GM12878 (cell line): ENCODE measurements at regions not wholly inside any gene's neighbourhood (a gene's known extent, or its start where the extent isn't known, plus 50 kb on each side); places are given as distances from the start of the nearest gene placed in this dataset.

Source experiments
- ATAC-seq: fragments of 200-7000 bp; cut with Tn5 transposase; 3 replicates; pipeline ENCODE4 v1.9.1; 2020; ENCODE audit warnings: mild to moderate bottlenecking, moderate library complexity
- BruUV-seq: library from RNA; stranded (reverse); fragments of 400-500 nt; replicated peaks from 2 replicates; lab custom pipeline; 2021; lab: Mats Ljungman, UMichigan
- CTCF ChIA-PET: fragments of 300-600 bp; sonication (Branson Sonifier 250); formaldehyde crosslinking; extraction: SDS; loops from one replicate; lab custom pipeline; 2021; ENCODE audit warnings: inconsistent platforms; lab: Yijun Ruan, JAX
- POLR2A ChIA-PET: fragments of 350-600 bp; formaldehyde crosslinking; extraction: SDS; loops from one replicate; lab custom pipeline; 2021; ENCODE audit warnings: inconsistent platforms; lab: Charles Lee
- RAD21 ChIA-PET: fragments of 300-600 bp; sonication (Branson Sonifier 250); formaldehyde crosslinking; loops from one replicate; lab custom pipeline; 2023; ENCODE audit warnings: antibody characterized with exemption; ENCODE audit not compliant: unreplicated experiment; lab: Charles Lee
- SMC1A ChIA-PET: fragments of 300-600 bp; sonication (Branson Sonifier 250); formaldehyde crosslinking; loops from one replicate; lab custom pipeline; 2023; ENCODE audit not compliant: unreplicated experiment, uncharacterized antibody; lab: Charles Lee
- DNase-seq: peaks from one replicate; pipeline ENCODE4 v3.0.0-alpha.2; 2011; ENCODE audit warnings: low read depth, low spot score
- FAIRE-seq: peaks from 3 replicates; lab custom pipeline; 2011; peaks lifted over from hg19 to GRCh38; lab: Jason Lieb, UNC
- H2AFZ ChIP-seq: 2 replicates; pipeline ENCODE4 v1.6.0; 2011; ENCODE audit warnings: low read depth, low read length, control low read depth; ENCODE audit not compliant: control insufficient read depth
- H3K27ac ChIP-seq: 2 replicates; pipeline ENCODE4 v1.5.1; 2011; ENCODE audit warnings: control low read depth; ENCODE audit not compliant: control insufficient read depth, insufficient read depth
- H3K27me3 ChIP-seq, 2 experiments: replicated peaks in 1 of 2; 2 replicates each; pipeline versions ENCODE4 v1.6.0 to v1.6.1; 2011; ENCODE audit warnings: low read length in 1 of 2; ENCODE audit not compliant: control insufficient read depth in 2 of 2, insufficient read depth in 2 of 2
- H3K36me3 ChIP-seq, 2 experiments: 2 replicates each; pipeline ENCODE4 v1.5.1; 2011; ENCODE audit warnings: low read length in 1 of 2; ENCODE audit not compliant: control insufficient read depth in 2 of 2, insufficient read depth in 2 of 2
- H3K4me1 ChIP-seq: 2 replicates; pipeline ENCODE4 v1.6.1; 2011; ENCODE audit warnings: mild to moderate bottlenecking, low read length, moderate library complexity, mixed read lengths; ENCODE audit not compliant: control insufficient read depth, insufficient read depth
- H3K4me2 ChIP-seq: 2 replicates; pipeline ENCODE4 v1.6.0; 2011; ENCODE audit warnings: control low read depth; ENCODE audit not compliant: control insufficient read depth, insufficient read depth
- H3K4me3 ChIP-seq: fragments of 200-600 bp; sonication (generic); 2 replicates; pipeline ENCODE4 v1.5.1; 2016
- H3K79me2 ChIP-seq: 2 replicates; pipeline ENCODE4 v1.6.0; 2011; ENCODE audit warnings: low read length; ENCODE audit not compliant: control insufficient read depth, insufficient read depth
- H3K9ac ChIP-seq: 2 replicates; pipeline ENCODE4 v1.8.0; 2011; ENCODE audit warnings: low read length, control low read depth, mixed read lengths; ENCODE audit not compliant: control insufficient read depth, insufficient read depth
- H3K9me3 ChIP-seq: replicated peaks from 3 replicates; pipeline ENCODE4 v1.5.1; 2011; ENCODE audit warnings: mild to moderate bottlenecking, low read length; ENCODE audit not compliant: control insufficient read depth, insufficient read depth
- H4K20me1 ChIP-seq: 2 replicates; pipeline ENCODE4 v1.6.0; 2011; ENCODE audit not compliant: control insufficient read depth, insufficient read depth
- ESRRA ChIP-seq: IDR thresholded peaks from 2 replicates; pipeline ENCODE4 v1.6.1; 2012; ENCODE audit warnings: mild to moderate bottlenecking, low read length, improper control_type of control experiment
- JUNB ChIP-seq: IDR thresholded peaks from 2 replicates; pipeline ENCODE4 v1.6.1; 2016; ENCODE audit warnings: antibody characterized with exemption, mild to moderate bottlenecking
- PAX8 ChIP-seq: fragments of 450-650 bp; IDR thresholded peaks from 2 replicates; pipeline ENCODE4 v1.6.1; 2017; ENCODE audit warnings: mild to moderate bottlenecking, moderate library complexity
- PKNOX1 ChIP-seq: fragments of 450-650 bp; IDR thresholded peaks from 2 replicates; pipeline ENCODE4 v1.6.1; 2016; ENCODE audit warnings: mild to moderate bottlenecking
- SIN3A ChIP-seq: IDR thresholded peaks from 2 replicates; pipeline ENCODE4 v1.6.1; 2012; ENCODE audit warnings: low read depth, low read length, improper control_type of control experiment
- SPI1 ChIP-seq: IDR thresholded peaks from 2 replicates; pipeline ENCODE4 v1.6.1; 2011; ENCODE audit warnings: low read depth, mild to moderate bottlenecking, low read length, moderate library complexity, borderline replicate concordance; ENCODE audit not compliant: insufficient read depth
- TBL1XR1 ChIP-seq: IDR thresholded peaks from 2 replicates; pipeline ENCODE4 v1.6.1; 2012; ENCODE audit warnings: low read depth, low read length, improper control_type of control experiment
- TCF12 ChIP-seq: IDR thresholded peaks from 2 replicates; pipeline ENCODE4 v1.6.1; 2011; ENCODE audit warnings: low read depth, mild to moderate bottlenecking, low read length
- ZNF592 ChIP-seq: fragments of 450-650 bp; IDR thresholded peaks from 2 replicates; pipeline ENCODE4 v1.6.1; 2017; ENCODE audit warnings: mild to moderate bottlenecking, moderate library complexity
- ZSCAN29 ChIP-seq: fragments of 450-650 bp; IDR thresholded peaks from 2 replicates; pipeline ENCODE4 v1.6.1; 2017; ENCODE audit warnings: mild to moderate bottlenecking, moderate library complexity
- WGBS: methylation state at CpG from one replicate; pipeline ENCODE4 v1.1.6; 2016; ENCODE audit warnings: low lambda C conversion rate; ENCODE audit not compliant: insufficient replicate concordance, insufficient coverage; ENCODE audit errors: missing lambda C conversion rate; 5-methylcytosine and 5-hydroxymethylcytosine counted together
- in situ Hi-C: fragments of 300-500 bp; cut with MboI; formaldehyde crosslinking; loops from 9 replicates; pipeline ENCODE4 v1.14.3; 2018; ENCODE audit warnings: mixed read lengths
- intact Hi-C: fragments of 100-400 bp; cut with micrococcal nuclease; formaldehyde crosslinking; loops from one replicate; pipeline ENCODE4 v1.14.2; 2022; ENCODE audit not compliant: unreplicated experiment

DNA sequence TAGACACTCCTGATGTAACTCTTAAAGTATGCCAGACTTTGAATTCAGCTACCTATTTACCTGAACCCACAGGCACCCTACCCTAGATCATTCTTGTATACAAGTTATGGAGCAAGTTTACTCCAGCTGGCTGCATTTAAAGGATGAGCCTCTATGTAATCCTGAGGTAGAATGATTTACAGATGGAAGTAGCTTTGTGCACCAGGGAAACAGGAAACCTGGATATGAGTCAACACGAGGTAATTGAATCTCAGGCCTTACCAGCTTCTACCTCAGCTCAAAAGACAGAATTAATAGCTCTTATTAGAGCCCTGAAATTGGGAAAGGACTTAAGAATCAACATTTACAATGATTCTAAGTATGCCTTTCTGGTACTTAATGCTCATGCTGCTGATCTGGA is 119.8 kb downstream of the AGTR2 start:
- no peak overlapping the region for H3K4me2 ChIP-seq
- no peaks in the 10 kb centered on the region for H3K27me3 ChIP-seq
- no peak overlapping the region for H2AFZ ChIP-seq
- in situ Hi-C loops = no loop called here
- POLR2A ChIA-PET = interaction anchor here (0.6 kb wide), 1 partner anchor 1330 kb away, joined by 3 read pairs; no protein-coding TSS in a partner anchor
- CTCF ChIA-PET = no interaction called here
- RAD21 ChIA-PET = no interaction called here
- no peaks in the 10 kb centered on the region for H4K20me1 ChIP-seq
- no peak overlapping the region for H3K27ac ChIP-seq
- no peaks in the 10 kb centered on the region for H3K9me3 ChIP-seq
- no peak for ATAC-seq
- no peak overlapping the region for H3K4me3 ChIP-seq
- no peak overlapping the region for H3K9ac ChIP-seq
- no peaks in the 10 kb centered on the region for H3K4me1 ChIP-seq
- no TSS peak for BruUV-seq
- intact Hi-C loops = no loop called here
- 0% methylated on average over 1 of the region's 1 CpG for WGBS
- SMC1A ChIA-PET = no interaction called here
- DNase-seq = no peak
- FAIRE-seq = no peak
- TF ChIP-seq SPI1 (no peak), ZNF592 (no peak)
- TF ChIP-seq, all 136 proteins: peak for 0
- H3K36me3 ChIP-seq = no peaks in the 10 kb centered on the region
- H3K79me2 ChIP-seq = no peaks in the 10 kb centered on the region

GRCh38 chrX:116292183-116292582 is 121.6 kb downstream of the AGTR2 start:
- no peak for DNase-seq
- in situ Hi-C loops (no loop called here), intact Hi-C loops (no loop called here)
- Histone ChIP-seq H3K4me2 (no peak overlapping the region), H3K4me3 (no peak overlapping the region), H3K27me3 (no peaks in the 10 kb centered on the region), H3K36me3 (no peaks in the 10 kb centered on the region), H3K9ac (no peak overlapping the region), H3K9me3 (no peaks in the 10 kb centered on the region), H4K20me1 (no peaks in the 10 kb centered on the region), H3K79me2 (no peaks in the 10 kb centered on the region), H2AFZ (no peak overlapping the region), H3K27ac (no peak overlapping the region), H3K4me1 (no peaks in the 10 kb centered on the region)
- no TSS peak for BruUV-seq
- no peak for TF ChIP-seq TBL1XR1
- no peak for TF ChIP-seq PKNOX1
- TF ChIP-seq ESRRA = no peak
- no peak for TF ChIP-seq JUNB
- no peak for TF ChIP-seq TCF12
- no peak for TF ChIP-seq SIN3A
- TF ChIP-seq ZSCAN29 = no peak
- TF ChIP-seq PAX8 = no peak
- ATAC-seq = no peak
- SMC1A ChIA-PET = interaction anchor here (1.1 kb wide), 1 partner anchor 30 kb away, joined by 3 read pairs; no protein-coding TSS in a partner anchor
- POLR2A ChIA-PET = no interaction called here
- 49% methylated on average over 4 of the region's 4 CpGs for WGBS
- no peak for FAIRE-seq
- RAD21 ChIA-PET = no interaction called here
- CTCF ChIA-PET = no interaction called here
